Brain microvascular endothelial cell (primary cell): ENCODE measurements at regions not wholly inside any gene's neighbourhood (a gene's known extent, or its start where the extent isn't known, plus 50 kb on each side); places are given as distances from the start of the nearest gene placed in this dataset.
"Not testable (repeated sequence)": the region's sequence is repeated elsewhere in the genome, so short reads cannot be mapped to it uniquely, and the experiment has no call there.

Experiments
- DNase-seq: peaks from one replicate; pipeline ENCODE4 v3.0.0-alpha.2; 2020
- H3K27ac ChIP-seq: fragments of 250-450 bp; sonication (Bioruptor Pico); 2 replicates; pipeline ENCODE4 v1.5.1; 2020; ENCODE audit warnings: mild to moderate bottlenecking, moderate library complexity
- H3K27me3 ChIP-seq: fragments of 250-450 bp; sonication (Bioruptor Pico); replicated peaks from 2 replicates; pipeline ENCODE4 v1.5.1; 2020; ENCODE audit warnings: mild to moderate bottlenecking
- H3K36me3 ChIP-seq: fragments of 250-450 bp; sonication (Bioruptor Pico); replicated peaks from 2 replicates; pipeline ENCODE4 v1.5.1; 2020; ENCODE audit warnings: mild to moderate bottlenecking
- H3K4me3 ChIP-seq: 2 replicates; pipeline ENCODE4 v1.5.1; 2011; ENCODE audit warnings: low read depth, mild to moderate bottlenecking, control low read depth, low read length, moderate library complexity
- in situ Hi-C: cut with HindIII; loops from 2 replicates; pipeline ENCODE4 v1.10.0; 2017; ENCODE audit warnings: low sequenced_read_pairs, low pct_ligation_motif_present
- TF ChIP-seq, protein P1 (sequence below): IDR thresholded peaks from 2 replicates; pipeline ENCODE4 v1.5.1; 2011; ENCODE audit warnings: low read depth, mild to moderate bottlenecking, moderate library complexity, low read length, control low read depth, inconsistent platforms; ENCODE audit errors: missing control alignments

DNA sequence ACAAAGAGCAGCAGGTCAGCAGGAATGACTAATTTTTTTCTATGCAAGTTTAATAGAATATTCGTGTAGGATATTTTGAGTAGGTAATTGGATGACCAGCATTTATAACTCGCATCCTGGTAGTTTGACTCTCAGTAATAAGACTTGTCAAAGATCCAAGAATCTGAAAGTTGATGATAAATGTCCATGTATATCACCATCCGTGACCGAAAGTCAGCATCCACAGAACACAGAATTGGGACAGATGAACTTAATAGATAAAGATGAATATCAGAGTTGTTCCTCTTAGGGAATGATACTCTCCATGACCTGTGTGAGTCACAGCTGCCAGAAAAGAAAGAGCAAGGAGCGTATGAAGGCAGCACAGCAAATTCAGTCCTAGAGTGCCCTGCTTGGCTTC is 79.4 kb downstream of the CCDC74A start:
- H3K36me3 ChIP-seq, H3K27ac ChIP-seq, DNase-seq, H3K27me3 ChIP-seq, H3K4me3 ChIP-seq, in situ Hi-C loops: not testable (repeated sequence)

DNA sequence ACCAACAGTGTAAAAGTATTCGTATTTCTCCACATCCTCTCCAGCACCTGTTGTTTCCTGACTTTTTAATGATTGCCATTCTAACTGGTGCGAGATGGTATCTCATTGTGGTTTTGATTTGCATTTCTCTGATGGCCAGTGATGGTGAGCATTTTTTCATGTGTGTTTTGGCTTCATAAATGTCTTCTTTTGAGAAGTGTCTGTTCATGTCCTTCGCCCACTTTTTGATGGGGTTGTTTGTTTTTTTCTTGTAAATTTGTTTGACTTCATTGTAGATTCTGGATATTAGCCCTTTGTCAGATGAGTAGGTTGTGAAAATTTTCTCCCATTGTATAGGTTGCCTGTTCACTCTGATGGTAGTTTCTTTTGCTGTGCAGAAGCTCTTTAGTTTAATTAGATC is 86.9 kb downstream of the CCDC74A start:
- H3K4me3 ChIP-seq, H3K27me3 ChIP-seq, H3K27ac ChIP-seq, DNase-seq, in situ Hi-C loops, H3K36me3 ChIP-seq: not testable (repeated sequence)

DNA sequence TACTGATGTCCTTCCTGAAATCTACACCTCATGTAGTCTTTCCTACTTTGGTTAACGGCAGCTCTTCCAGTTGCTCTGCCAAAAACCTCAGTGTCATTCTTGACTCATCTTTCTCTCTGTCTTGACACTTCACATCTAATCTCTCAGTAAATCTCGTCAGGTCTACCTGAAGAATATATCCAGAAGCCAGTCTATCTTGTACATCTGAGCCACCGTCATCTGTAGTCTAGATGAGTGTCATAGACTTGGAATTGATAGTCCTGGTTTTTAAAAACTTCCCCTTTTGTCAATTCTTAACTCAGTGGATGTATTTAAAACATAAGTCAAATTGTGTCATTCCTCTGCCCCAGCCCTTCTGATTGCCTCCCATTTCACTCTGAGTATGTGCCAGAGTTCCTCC is 90.6 kb downstream of the CCDC74A start:
- H3K27ac ChIP-seq, H3K27me3 ChIP-seq, H3K4me3 ChIP-seq, DNase-seq, in situ Hi-C loops, H3K36me3 ChIP-seq: not testable (repeated sequence)

DNA sequence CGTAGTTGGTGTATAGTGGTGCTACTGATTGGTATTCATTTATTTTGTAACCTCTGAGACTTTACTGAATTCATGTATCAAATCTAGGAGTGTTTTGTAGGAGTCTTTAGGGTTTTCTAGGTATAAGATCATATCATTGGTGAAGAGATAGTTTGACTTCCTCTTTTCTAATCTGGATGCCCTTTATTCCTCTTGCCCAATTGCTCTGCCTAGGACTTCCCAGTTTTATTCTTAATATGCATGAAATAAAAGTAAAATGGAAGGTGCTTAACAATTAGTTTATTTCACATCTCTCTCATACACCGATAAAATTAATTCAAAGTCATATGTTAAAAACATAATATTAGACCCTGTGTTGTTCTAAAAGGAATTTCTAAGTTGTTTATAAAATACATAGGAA is 95.2 kb downstream of the CCDC74A start:
- H3K4me3 ChIP-seq, H3K27me3 ChIP-seq, H3K36me3 ChIP-seq, DNase-seq, in situ Hi-C loops, H3K27ac ChIP-seq: not testable (repeated sequence)

DNA sequence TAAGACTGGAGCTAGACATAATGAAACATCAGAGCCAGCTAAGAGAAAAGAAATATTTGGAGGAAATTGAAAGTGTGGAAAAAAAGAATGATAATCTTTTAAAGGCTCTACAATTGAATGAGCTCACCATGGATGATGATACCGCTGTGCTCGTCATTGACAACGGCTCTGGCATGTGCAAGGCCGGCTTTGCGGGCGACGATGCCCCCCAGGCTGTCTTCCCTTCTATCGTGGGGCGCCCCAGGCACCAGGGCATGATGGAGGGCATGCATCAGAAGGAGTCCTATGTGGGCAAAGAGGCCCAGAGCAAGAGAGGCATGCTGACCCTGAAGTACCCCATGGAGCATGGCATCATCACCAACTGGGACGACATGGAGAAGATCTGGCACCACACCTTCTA is 98.3 kb downstream of the CCDC74A start:
- H3K27me3 ChIP-seq, H3K27ac ChIP-seq, DNase-seq, H3K36me3 ChIP-seq, H3K4me3 ChIP-seq, in situ Hi-C loops: not testable (repeated sequence)

DNA sequence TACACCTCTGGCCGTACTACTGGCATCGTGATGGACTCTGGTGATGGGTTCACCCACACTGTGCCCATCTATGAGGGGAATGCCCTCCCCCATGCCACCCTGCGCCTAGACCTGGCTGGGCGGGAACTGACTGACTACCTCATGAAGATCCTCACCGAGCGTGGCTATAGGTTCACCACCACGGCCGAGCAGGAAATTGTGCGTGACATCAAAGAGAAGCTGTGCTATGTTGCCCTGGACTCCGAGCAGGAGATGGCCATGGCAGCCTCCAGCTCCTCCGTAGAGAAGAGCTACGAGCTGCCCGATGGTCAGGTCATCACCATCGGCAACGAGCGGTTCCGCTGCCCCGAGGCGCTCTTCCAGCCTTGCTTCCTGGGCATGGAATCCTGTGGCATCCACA is 98.9 kb downstream of the CCDC74A start:
- H3K36me3 ChIP-seq, in situ Hi-C loops, DNase-seq, H3K27ac ChIP-seq, H3K27me3 ChIP-seq, H3K4me3 ChIP-seq: not testable (repeated sequence)

DNA sequence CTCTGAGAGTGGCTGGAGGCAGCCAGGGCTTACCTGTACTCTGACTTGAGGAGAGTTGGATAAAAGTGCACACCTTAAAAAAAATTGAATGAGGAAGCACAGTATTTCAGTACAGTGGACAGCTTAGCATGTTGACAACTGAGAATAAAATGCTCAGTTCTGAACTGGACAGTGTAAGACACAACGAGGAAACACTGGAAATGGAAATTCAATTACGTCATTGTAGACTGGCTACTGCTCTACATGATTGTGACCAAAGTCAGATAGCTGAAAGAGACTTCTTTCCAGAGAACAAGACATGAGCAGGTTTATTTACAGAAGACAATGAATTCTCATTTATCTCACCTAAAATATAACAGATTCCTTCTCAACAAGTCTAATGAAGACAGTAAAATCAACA is 100.1 kb downstream of the CCDC74A start:
- H3K4me3 ChIP-seq, H3K36me3 ChIP-seq, H3K27ac ChIP-seq, H3K27me3 ChIP-seq, in situ Hi-C loops, DNase-seq: not testable (repeated sequence)

DNA sequence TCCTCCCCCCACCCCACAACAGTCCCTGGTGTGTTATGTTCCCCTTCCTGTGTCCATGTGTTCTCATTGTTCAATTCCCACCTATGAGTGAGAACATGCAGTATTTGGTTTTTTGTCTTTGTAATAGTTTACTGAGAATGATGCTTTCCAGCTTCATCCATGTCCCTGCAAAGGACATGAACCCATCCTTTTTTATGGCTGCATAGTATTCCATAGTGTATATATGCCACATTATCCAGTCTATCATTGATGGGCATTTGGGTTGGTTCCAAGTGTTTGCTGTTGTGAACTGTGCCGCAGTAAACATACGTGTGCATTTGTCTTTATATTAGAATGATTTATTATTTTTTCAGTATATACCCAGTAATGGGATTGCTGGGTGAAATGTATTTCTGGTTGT is 104.0 kb downstream of the CCDC74A start:
- in situ Hi-C loops, H3K27me3 ChIP-seq, H3K27ac ChIP-seq, DNase-seq, H3K4me3 ChIP-seq, H3K36me3 ChIP-seq: not testable (repeated sequence)

DNA sequence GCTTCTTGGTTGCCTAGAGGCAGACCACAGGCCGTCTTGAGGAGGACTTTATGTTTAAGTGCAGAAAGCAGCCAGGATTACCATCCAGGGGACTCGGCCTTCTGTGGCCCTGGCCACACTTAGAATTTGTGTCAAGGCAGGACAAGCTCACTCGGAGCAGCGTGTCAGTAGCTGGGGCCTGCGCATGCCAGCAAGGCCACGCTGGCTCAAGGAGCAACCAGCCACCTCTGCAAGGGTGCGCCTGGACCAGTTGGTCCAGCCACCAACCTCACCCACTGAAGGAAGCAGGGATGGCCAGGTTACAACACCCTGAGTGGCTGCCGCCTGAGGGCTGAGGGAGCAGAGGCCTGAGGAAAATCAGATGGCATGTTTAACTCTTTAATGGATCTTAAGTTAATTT is 105.7 kb downstream of the CCDC74A start:
- H3K27me3 ChIP-seq, H3K36me3 ChIP-seq, in situ Hi-C loops, H3K27ac ChIP-seq, DNase-seq, H3K4me3 ChIP-seq: not testable (repeated sequence)

DNA sequence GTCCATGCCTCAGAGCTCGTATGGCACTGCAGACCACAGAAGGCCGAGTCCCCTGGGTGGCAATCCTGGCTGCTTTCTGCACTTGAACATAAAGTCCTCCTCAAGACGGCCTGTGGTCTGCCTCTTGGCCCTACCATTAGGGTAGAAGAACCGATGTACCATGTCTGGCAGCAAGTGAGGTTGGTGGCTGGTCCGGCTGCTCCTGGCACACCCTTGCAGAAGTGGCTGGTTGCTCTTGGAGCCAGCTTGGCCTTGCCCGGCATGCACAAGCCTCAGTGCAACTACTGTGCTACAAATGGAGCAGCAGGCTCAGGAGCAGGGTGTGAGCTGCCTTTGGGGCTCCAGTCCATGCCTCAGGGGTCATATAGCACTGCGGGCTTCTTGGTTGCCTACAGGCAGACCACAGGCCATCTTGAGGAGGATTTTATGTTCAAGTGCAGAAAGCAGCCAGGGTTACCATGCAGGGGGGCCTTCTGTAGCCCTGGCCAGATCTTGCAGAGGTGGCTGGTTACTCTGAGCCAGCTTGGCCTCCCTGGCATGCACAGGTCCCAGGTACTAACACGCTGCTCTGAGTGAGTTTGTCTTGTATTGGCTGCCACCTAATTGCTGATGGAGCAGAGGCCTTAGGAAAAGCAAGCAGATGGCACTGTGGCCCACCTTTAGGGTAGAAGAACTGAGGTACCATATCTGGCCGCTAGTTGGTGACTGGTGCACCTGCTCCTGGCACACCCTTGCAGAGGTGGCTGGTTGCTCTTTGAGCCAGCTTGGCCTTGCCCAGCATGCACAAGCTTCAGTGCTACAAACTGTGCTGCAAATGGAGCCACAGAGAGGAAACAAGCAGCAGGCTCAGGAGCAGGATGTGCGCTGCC is 106.4 kb downstream of the CCDC74A start:
- H3K36me3 ChIP-seq, in situ Hi-C loops, DNase-seq, H3K27me3 ChIP-seq, H3K4me3 ChIP-seq, H3K27ac ChIP-seq: not testable (repeated sequence)

DNA sequence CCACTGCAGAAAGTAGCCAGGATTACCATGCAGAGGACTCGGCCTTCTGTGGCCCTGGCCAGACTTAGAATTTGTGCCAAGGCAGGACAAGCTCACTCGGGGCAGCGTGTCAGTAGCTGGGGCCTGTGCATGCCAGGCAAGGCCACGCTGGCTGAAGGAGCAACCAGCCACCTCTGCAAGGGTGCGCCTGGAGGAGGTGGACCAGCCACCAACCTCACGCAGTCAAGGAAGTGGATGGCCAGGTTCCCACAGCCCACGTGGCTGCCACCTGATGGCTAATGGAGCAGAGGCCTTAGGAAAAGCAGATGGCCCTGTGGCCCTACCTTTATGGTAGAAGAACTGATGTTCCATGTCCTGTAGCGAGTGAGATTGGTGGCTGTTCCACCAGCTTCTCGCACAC is 107.9 kb downstream of the CCDC74A start:
- Histone ChIP-seq H3K27ac (no peak overlapping the region), H3K27me3 (no peaks in the 10 kb centered on the region), H3K4me3 (no peak overlapping the region), H3K36me3 (no peaks in the 10 kb centered on the region)
- DNase-seq, result no peak
- in situ Hi-C loops, result no loop called here
- TF ChIP-seq, protein P1, sequence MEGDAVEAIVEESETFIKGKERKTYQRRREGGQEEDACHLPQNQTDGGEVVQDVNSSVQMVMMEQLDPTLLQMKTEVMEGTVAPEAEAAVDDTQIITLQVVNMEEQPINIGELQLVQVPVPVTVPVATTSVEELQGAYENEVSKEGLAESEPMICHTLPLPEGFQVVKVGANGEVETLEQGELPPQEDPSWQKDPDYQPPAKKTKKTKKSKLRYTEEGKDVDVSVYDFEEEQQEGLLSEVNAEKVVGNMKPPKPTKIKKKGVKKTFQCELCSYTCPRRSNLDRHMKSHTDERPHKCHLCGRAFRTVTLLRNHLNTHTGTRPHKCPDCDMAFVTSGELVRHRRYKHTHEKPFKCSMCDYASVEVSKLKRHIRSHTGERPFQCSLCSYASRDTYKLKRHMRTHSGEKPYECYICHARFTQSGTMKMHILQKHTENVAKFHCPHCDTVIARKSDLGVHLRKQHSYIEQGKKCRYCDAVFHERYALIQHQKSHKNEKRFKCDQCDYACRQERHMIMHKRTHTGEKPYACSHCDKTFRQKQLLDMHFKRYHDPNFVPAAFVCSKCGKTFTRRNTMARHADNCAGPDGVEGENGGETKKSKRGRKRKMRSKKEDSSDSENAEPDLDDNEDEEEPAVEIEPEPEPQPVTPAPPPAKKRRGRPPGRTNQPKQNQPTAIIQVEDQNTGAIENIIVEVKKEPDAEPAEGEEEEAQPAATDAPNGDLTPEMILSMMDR, result no peak

DNA sequence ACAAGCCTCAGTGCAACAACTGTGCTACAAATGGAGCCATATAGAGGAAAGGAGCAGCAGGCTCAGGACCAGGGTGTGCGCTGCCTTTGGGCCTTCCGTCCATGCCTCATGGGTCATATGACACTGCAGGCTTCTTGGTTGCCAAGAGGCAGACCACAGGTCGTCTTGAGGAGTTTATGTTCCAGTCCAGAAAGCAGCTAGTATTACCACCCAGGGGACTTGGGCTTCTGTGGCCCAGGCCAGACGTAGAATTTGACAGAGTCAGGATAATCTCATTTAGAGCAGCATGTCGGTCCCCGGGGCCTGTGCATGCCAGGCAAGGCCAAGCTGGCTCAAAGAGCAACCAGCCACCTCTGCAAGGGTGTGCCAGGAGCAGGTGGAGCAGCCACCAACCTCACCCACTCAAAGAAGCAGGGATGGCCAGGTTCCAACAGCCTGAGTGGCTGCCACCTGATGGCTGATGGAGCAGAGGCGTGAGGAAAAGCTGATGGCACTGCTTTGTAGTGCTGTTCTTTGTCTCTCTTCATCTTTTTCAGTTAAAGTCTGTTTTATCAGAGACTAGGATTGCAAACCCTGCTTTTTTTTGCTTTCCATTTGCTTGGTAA is 109.1 kb downstream of the CCDC74A start:
- H3K27ac ChIP-seq, H3K27me3 ChIP-seq, in situ Hi-C loops, H3K4me3 ChIP-seq, DNase-seq, H3K36me3 ChIP-seq: not testable (repeated sequence)

DNA sequence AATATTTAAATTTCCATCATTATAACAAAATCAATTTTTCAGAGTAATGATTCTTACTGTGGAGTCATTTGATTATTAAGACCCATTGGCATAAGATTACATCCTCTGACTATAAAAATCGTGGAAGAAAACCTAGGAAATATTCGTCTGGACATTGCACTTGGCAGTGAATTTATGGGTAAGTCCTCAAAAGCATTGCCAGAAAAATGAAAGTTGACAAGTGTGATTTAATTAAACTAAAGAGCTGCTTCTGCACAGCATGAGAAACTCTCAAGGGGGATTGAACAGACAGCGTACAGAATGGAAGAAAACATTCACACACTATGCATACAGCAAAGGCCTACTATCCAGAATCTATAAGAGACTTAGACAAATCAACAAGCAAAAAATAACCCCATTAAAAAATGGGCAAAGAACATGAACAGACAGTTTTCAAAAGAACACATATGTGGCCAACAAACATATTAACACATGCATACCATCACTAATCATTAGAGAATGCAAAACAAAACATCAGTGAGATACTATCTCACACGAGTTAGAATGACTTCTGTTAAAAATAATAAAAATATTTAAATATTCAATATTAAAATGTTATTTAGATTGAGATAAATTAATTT is 111.4 kb downstream of the CCDC74A start:
- H3K4me3 ChIP-seq, in situ Hi-C loops, H3K27ac ChIP-seq, H3K27me3 ChIP-seq, H3K36me3 ChIP-seq, DNase-seq: not testable (repeated sequence)
